SU-DHL-6 (cell line): ENCODE measurements at regions not wholly inside any gene's neighbourhood (a gene's known extent, or its start where the extent isn't known, plus 50 kb on each side); places are given as distances from the start of the nearest gene placed in this dataset.

Source experiments
- H2AFZ ChIP-seq: fragments of 200-600 bp; sonication (generic); 2 replicates; pipeline ENCODE4 v1.6.1; 2014; ENCODE audit warnings: low read depth, mild to moderate bottlenecking, moderate library complexity, mixed read lengths, antibody characterized with exemption, low read length; ENCODE audit not compliant: severe bottlenecking
- H3F3A ChIP-seq: fragments of 200-600 bp; shearing (Covaris generic); 2 replicates; pipeline ENCODE4 v1.6.0; 2016; ENCODE audit warnings: antibody characterized with exemption, mild to moderate bottlenecking; ENCODE audit not compliant: insufficient read depth
- H3K27ac ChIP-seq: fragments of 200-600 bp; sonication (generic); 2 replicates; pipeline ENCODE4 v1.5.1; 2016; ENCODE audit warnings: low read depth, mild to moderate bottlenecking, low read length, moderate library complexity, mixed read lengths
- H3K27me3 ChIP-seq: fragments of 200-600 bp; sonication (generic), shearing (Covaris generic); 2 replicates; pipeline ENCODE4 v1.6.0; 2014; ENCODE audit warnings: mild to moderate bottlenecking, low read length
- H3K36me3 ChIP-seq: fragments of 200-600 bp; sonication (generic); 2 replicates; pipeline ENCODE4 v1.6.1; 2014; ENCODE audit warnings: mild to moderate bottlenecking, low read length, mixed read lengths
- H3K4me2 ChIP-seq: fragments of 300-600, 200-600 bp; shearing (Covaris generic), sonication (generic); 2 replicates; pipeline ENCODE4 v1.6.0; 2014; ENCODE audit warnings: low read length, low read depth, mild to moderate bottlenecking; ENCODE audit not compliant: poor library complexity, severe bottlenecking
- H3K4me3 ChIP-seq: fragments of 200-600 bp; sonication (generic); 2 replicates; pipeline ENCODE4 v1.5.1; 2014; ENCODE audit warnings: antibody characterized with exemption, low read length, mild to moderate bottlenecking, mixed read lengths; ENCODE audit not compliant: insufficient read depth, poor library complexity, severe bottlenecking
- H3K79me2 ChIP-seq: fragments of 200-600 bp; sonication (generic); 2 replicates; pipeline ENCODE4 v1.6.1; 2014; ENCODE audit warnings: mild to moderate bottlenecking, low read length, moderate library complexity; ENCODE audit not compliant: insufficient read depth
- H3K9ac ChIP-seq: fragments of 200-600 bp; sonication (generic); 2 replicates; pipeline ENCODE4 v1.7.0; 2014; ENCODE audit warnings: mild to moderate bottlenecking, low read length
- H3K9me2 ChIP-seq: fragments of 200-600 bp; sonication (generic); replicated peaks from 2 replicates; pipeline ENCODE4 v1.6.1; 2014; ENCODE audit warnings: low read length; ENCODE audit not compliant: insufficient read depth
- H3K9me3 ChIP-seq: fragments of 200-600 bp; sonication (generic); 2 replicates; pipeline ENCODE4 v1.6.1; 2014; ENCODE audit warnings: low read length, mixed read lengths; ENCODE audit not compliant: insufficient read depth
- H4K20me1 ChIP-seq: fragments of 200-600 bp; sonication (generic); 2 replicates; pipeline ENCODE4 v1.6.1; 2014; ENCODE audit warnings: low read depth, mild to moderate bottlenecking, antibody characterized with exemption, low read length, moderate library complexity, mixed read lengths
- CTCF ChIP-seq: fragments of 200-600 bp; sonication (generic); IDR thresholded peaks from one replicate; pipeline ENCODE4 v1.5.1; 2017; ENCODE audit warnings: antibody characterized with exemption, mild to moderate bottlenecking, low read length, moderate library complexity; ENCODE audit not compliant: insufficient read depth, poor library complexity, severe bottlenecking
- EZH2phosphoT487 ChIP-seq: fragments of 200-600 bp; sonication (generic), shearing (Covaris generic); conservative IDR thresholded peaks from 2 replicates; pipeline ENCODE4 v1.6.1; 2018; ENCODE audit warnings: mild to moderate bottlenecking, antibody characterized with exemption, low read length, moderate library complexity, mixed read lengths

DNA sequence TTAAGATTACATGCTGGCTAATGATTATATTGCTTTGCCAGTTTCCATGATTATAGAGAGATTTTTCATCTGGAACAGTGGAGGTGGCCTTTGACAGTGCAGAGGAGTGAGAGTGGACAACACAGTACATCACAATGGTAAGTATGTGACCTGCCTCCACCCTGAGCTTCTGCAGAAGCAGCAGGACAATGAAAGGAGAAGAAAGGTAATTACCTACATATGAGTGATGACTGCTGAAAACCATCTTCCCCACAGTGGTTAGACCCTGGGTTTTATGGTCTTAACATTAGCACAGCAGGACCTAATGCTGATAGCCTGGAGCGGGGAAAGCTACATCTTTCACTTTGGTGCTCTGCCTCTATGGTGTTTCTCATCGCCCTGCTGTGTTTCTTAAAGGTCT, 454.7 kb upstream of the DDI1 start:
- no peaks in the 10 kb centered on the region for H3K79me2 ChIP-seq
- no peaks in the 10 kb centered on the region for H3F3A ChIP-seq
- no peaks in the 10 kb centered on the region for H3K9me3 ChIP-seq
- no peak overlapping the region for H3K4me3 ChIP-seq
- no peaks in the 10 kb centered on the region for H3K9me2 ChIP-seq
- H3K27me3 ChIP-seq = no peaks in the 10 kb centered on the region
- no peak overlapping the region for H2AFZ ChIP-seq
- no peaks in the 10 kb centered on the region for H4K20me1 ChIP-seq
- H3K36me3 ChIP-seq = no peaks in the 10 kb centered on the region
- no peak overlapping the region for H3K4me2 ChIP-seq
- TF ChIP-seq CTCF = no peak
- no peak for TF ChIP-seq EZH2phosphoT487
- H3K27ac ChIP-seq = no peak overlapping the region
- H3K9ac ChIP-seq = no peak overlapping the region

DNA sequence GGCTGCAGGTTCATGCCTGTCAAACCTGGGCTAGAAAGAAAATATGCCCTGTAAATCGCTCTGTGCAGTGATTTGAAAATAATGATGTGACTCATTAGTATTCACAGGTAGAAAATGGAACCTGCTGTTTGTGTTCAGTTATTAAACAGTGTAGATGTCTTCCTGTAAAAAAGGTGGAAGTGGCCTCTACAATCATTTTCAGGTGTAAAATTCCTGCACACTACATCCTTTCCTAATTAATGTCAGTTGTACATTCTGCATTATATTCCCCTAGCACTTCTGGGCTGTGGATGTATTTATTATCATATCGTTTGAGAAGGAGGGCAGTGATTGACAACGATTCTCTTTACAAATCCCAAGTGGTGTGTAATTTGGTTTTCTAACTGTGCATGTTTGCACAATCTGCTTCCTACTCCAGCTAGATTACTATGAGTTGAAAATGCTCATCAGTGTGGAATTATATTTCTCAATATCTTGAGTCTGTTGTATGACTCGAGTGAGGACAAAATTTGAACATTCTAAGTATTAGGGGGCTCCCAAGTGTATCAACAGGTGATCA, 454.0 kb upstream of the DDI1 start:
- H4K20me1 ChIP-seq = no peaks in the 10 kb centered on the region
- no peak overlapping the region for H3K9ac ChIP-seq
- H3K4me2 ChIP-seq = no peak overlapping the region
- no peaks in the 10 kb centered on the region for H3K27me3 ChIP-seq
- no peak overlapping the region for H3K27ac ChIP-seq
- H2AFZ ChIP-seq = no peak overlapping the region
- TF ChIP-seq CTCF (no peak), EZH2phosphoT487 (no peak)
- H3F3A ChIP-seq = no peaks in the 10 kb centered on the region
- H3K9me3 ChIP-seq = no peaks in the 10 kb centered on the region
- H3K4me3 ChIP-seq = no peak overlapping the region
- H3K36me3 ChIP-seq = no peaks in the 10 kb centered on the region
- H3K9me2 ChIP-seq = no peaks in the 10 kb centered on the region
- H3K79me2 ChIP-seq = no peaks in the 10 kb centered on the region

DNA sequence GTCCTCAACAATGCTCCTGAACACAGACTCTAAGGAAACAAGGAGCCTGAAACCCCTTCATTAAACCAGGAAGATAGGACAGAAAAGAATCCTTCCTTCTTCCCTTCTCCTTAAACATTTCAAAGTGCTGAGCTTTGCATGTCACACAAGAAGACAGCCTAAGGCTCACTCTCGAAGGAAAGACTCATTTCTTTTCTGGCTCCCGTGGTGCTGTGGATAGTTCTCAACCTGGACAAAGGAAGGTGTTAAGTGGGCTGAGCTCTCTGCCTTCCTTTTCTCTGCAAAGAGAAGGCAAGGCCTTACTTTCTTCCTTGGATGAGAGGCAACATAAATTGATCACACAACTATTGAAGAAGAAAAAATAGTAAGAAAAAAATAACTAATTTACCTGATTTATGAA, 452.4 kb upstream of the DDI1 start:
- no peak overlapping the region for H2AFZ ChIP-seq
- no peak overlapping the region for H3K4me3 ChIP-seq
- no peaks in the 10 kb centered on the region for H3K9me2 ChIP-seq
- H3K27me3 ChIP-seq = no peaks in the 10 kb centered on the region
- no peak overlapping the region for H3K27ac ChIP-seq
- H3K9me3 ChIP-seq = no peaks in the 10 kb centered on the region
- no peaks in the 10 kb centered on the region for H3F3A ChIP-seq
- no peaks in the 10 kb centered on the region for H3K36me3 ChIP-seq
- no peak for TF ChIP-seq EZH2phosphoT487
- TF ChIP-seq CTCF = no peak
- no peaks in the 10 kb centered on the region for H4K20me1 ChIP-seq
- H3K79me2 ChIP-seq = no peaks in the 10 kb centered on the region
- H3K4me2 ChIP-seq = no peak overlapping the region
- no peak overlapping the region for H3K9ac ChIP-seq
